ENCODE measurements at regions not wholly inside any gene's neighbourhood (a gene's known extent, or its start where the extent isn't known, plus 50 kb on each side); places are given as distances from the start of the nearest gene placed in this dataset.

DNA sequence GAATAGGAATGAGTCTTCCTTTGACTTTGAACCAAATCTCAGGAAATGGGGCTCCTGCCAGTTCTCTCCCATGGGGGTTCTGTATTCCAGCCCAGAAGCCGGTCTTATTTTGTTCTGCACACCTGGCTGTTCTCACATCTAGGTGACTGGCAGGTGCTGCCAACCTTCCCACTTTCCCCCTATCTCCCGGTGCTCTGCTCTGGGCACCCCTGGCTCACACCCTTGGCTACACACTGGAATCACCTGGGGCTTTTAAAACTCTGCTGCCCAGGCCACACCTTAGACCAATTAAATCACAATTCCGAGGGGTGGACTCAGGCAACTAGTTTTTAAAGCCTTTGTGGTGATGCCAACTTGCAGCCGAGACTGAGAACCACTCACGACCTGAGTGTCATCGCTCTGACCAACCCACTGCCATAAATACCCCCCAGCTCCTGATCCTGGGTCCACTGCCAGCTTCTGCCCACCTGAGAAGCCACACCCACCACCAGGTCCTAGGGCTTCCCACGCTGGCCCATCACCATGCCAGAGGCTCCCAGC lies 69.2 kb downstream of the KCNF1 start:
- no peaks in the 10 kb centered on the region for H3K9me3 ChIP-seq (replicated peaks in 1 of 2; ENCODE audit: control insufficient read depth in 1 of 2, insufficient read depth in 1 of 2, low read length in 2 of 2)
- no peak overlapping the region for H3K4me3 ChIP-seq (replicated peaks in 1 of 3; ENCODE audit: low read depth in 2 of 3, low read length in 3 of 3)
- H3K36me3 ChIP-seq (replicated peaks in 1 of 2; ENCODE audit: control insufficient read depth in 1 of 2, insufficient read depth in 2 of 2, low read length in 2 of 2) = no peaks in the 10 kb centered on the region
- H4K20me1 ChIP-seq (ENCODE audit: insufficient read depth, low read length) = no peaks in the 10 kb centered on the region
- DNase-seq = no peak
- no peak overlapping the region for H2AFZ ChIP-seq (ENCODE audit: insufficient read depth, low read depth, low read length, poor library complexity, severe bottlenecking)
- WGBS (ENCODE audit: insufficient coverage) = 95% methylated on average over 6 of the region's 7 CpGs
- no peak overlapping the region for H3K9ac ChIP-seq (ENCODE audit: insufficient read depth, low read length, poor library complexity, severe bottlenecking)
- peaks cover 6 to 7% of the 10 kb centered on the region in 2 donors for H3K4me1 ChIP-seq (ENCODE audit: control insufficient read depth in 1 of 2, insufficient read depth in 2 of 2, low read length in 2 of 2)
- no peak overlapping the region for H3K4me3 Mint-ChIP-seq
- intact Hi-C loops (cut with micrococcal nuclease) = no loop called here
- H3K79me2 ChIP-seq (ENCODE audit: insufficient read depth, low read length) = no peaks in the 10 kb centered on the region
- H3K9me3 Mint-ChIP-seq = no peaks in the 10 kb centered on the region
- peaks cover 3 to 4% (median 4%) of the 10 kb centered on the region in 3 donors for H3K27me3 Mint-ChIP-seq (ENCODE audit: low read depth in 3 of 3)
- H3K27ac ChIP-seq (ENCODE audit: low read depth in 1 of 2, low read length in 2 of 2) = no peak overlapping the region
- peaks cover 11% of the 10 kb centered on the region for H3K4me1 Mint-ChIP-seq
- H3K27ac Mint-ChIP-seq = no peak overlapping the region
- no peaks in the 10 kb centered on the region for H3K27me3 ChIP-seq (ENCODE audit: control insufficient read depth in 2 of 2, insufficient read depth in 2 of 2, low read length in 2 of 2)
- H3K36me3 Mint-ChIP-seq = no peaks in the 10 kb centered on the region
- TF ChIP-seq, protein P1, sequence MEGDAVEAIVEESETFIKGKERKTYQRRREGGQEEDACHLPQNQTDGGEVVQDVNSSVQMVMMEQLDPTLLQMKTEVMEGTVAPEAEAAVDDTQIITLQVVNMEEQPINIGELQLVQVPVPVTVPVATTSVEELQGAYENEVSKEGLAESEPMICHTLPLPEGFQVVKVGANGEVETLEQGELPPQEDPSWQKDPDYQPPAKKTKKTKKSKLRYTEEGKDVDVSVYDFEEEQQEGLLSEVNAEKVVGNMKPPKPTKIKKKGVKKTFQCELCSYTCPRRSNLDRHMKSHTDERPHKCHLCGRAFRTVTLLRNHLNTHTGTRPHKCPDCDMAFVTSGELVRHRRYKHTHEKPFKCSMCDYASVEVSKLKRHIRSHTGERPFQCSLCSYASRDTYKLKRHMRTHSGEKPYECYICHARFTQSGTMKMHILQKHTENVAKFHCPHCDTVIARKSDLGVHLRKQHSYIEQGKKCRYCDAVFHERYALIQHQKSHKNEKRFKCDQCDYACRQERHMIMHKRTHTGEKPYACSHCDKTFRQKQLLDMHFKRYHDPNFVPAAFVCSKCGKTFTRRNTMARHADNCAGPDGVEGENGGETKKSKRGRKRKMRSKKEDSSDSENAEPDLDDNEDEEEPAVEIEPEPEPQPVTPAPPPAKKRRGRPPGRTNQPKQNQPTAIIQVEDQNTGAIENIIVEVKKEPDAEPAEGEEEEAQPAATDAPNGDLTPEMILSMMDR (IDR thresholded peaks at IDR 0.05) = no peak
- H3K4me2 ChIP-seq (replicated peaks; ENCODE audit: extremely low read depth, low read length, poor library complexity, severe bottlenecking) = no peak overlapping the region

DNA sequence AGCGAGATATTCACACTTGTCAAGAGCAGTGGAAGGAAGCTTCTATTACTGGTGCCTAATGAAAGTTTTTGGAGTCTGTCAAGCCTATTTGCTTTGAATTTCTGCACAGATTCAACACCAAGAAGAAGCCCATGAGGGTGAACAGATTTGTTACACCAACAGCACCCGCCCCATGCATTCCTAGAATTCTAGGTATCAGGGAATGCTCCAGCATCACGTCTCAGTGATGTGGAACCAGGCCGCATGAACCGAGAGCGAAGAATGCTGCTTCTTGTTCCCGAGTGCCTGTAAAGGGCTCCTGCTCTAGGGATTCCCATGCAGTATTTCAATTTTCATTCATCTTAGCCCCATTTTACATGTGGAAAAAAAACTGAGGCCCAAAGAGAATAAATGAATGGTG lies 69.7 kb downstream of the KCNF1 start:
- Mint-ChIP-seq H3K9me3 (no peaks in the 10 kb centered on the region), H3K4me1 (peaks cover 11% of the 10 kb centered on the region), H3K27me3 (ENCODE audit: low read depth in 3 of 3) (peaks cover 3 to 4% (median 4%) of the 10 kb centered on the region in 3 donors), H3K4me3 (no peak overlapping the region), H3K27ac (no peak overlapping the region), H3K36me3 (no peaks in the 10 kb centered on the region)
- Histone ChIP-seq H3K79me2 (ENCODE audit: insufficient read depth, low read length) (no peaks in the 10 kb centered on the region), H3K36me3 (replicated peaks in 1 of 2; ENCODE audit: control insufficient read depth in 1 of 2, insufficient read depth in 2 of 2, low read length in 2 of 2) (no peaks in the 10 kb centered on the region), H3K4me3 (replicated peaks in 1 of 3; ENCODE audit: low read depth in 2 of 3, low read length in 3 of 3) (no peak overlapping the region), H3K27ac (ENCODE audit: low read depth in 1 of 2, low read length in 2 of 2) (no peak overlapping the region), H3K9ac (ENCODE audit: insufficient read depth, low read length, poor library complexity, severe bottlenecking) (no peak overlapping the region), H2AFZ (ENCODE audit: insufficient read depth, low read depth, low read length, poor library complexity, severe bottlenecking) (no peak overlapping the region), H3K4me1 (ENCODE audit: control insufficient read depth in 1 of 2, insufficient read depth in 2 of 2, low read length in 2 of 2) (peaks cover 6 to 7% of the 10 kb centered on the region in 2 donors), H3K9me3 (replicated peaks in 1 of 2; ENCODE audit: control insufficient read depth in 1 of 2, insufficient read depth in 1 of 2, low read length in 2 of 2) (no peaks in the 10 kb centered on the region), H4K20me1 (ENCODE audit: insufficient read depth, low read length) (no peaks in the 10 kb centered on the region), H3K4me2 (replicated peaks; ENCODE audit: extremely low read depth, low read length, poor library complexity, severe bottlenecking) (no peak overlapping the region), H3K27me3 (ENCODE audit: control insufficient read depth in 2 of 2, insufficient read depth in 2 of 2, low read length in 2 of 2) (no peaks in the 10 kb centered on the region)
- TF ChIP-seq, protein P1 (IDR thresholded peaks at IDR 0.05) = no peak
- 98% methylated on average over 5 of the region's 7 CpGs for WGBS (ENCODE audit: insufficient coverage)
- DNase-seq = no peak
- intact Hi-C loops (cut with micrococcal nuclease) = no loop called here

All from CD14-positive monocyte (primary cell).